ENCODE measurements at regions not wholly inside any gene's neighbourhood (a gene's known extent, or its start where the extent isn't known, plus 50 kb on each side); places are given as distances from the start of the nearest gene placed in this dataset.

DNA sequence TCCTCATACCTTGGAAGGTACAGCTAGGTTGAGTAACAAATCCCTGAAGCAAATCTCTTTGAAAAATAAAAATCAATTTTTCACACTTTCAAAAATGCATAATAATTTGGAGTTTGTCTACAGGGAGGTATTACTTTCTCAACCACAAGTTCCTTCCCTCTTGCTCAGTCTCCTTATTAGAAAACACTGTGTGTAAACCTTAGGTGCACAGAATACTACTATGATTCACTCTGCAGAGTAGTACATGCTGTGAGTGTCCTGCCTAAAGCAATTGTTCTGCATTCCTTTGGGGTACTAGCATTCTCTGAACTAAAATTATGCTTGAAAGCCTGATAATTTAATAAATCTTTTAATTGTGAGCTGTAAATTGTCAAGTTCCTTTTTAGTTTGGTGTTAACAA is 115.9 kb upstream of the EPHA3 start:
- Mint-ChIP-seq H3K36me3 (ENCODE audit: low read depth) (no peaks in the 10 kb centered on the region), H3K27me3 (ENCODE audit: low read depth) (no peaks in the 10 kb centered on the region), H3K4me1 (peaks cover 15% of the 10 kb centered on the region), H3K27ac (ENCODE audit: unreplicated experiment) (no peak overlapping the region), H3K9me3 (no peaks in the 10 kb centered on the region), H3K4me3 (no peak overlapping the region)
- DNase-seq (ENCODE audit: low read depth, low spot score): no peak
- TF ChIP-seq, protein P1, sequence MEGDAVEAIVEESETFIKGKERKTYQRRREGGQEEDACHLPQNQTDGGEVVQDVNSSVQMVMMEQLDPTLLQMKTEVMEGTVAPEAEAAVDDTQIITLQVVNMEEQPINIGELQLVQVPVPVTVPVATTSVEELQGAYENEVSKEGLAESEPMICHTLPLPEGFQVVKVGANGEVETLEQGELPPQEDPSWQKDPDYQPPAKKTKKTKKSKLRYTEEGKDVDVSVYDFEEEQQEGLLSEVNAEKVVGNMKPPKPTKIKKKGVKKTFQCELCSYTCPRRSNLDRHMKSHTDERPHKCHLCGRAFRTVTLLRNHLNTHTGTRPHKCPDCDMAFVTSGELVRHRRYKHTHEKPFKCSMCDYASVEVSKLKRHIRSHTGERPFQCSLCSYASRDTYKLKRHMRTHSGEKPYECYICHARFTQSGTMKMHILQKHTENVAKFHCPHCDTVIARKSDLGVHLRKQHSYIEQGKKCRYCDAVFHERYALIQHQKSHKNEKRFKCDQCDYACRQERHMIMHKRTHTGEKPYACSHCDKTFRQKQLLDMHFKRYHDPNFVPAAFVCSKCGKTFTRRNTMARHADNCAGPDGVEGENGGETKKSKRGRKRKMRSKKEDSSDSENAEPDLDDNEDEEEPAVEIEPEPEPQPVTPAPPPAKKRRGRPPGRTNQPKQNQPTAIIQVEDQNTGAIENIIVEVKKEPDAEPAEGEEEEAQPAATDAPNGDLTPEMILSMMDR (conservative IDR thresholded peaks at IDR 0.05): no peak

DNA sequence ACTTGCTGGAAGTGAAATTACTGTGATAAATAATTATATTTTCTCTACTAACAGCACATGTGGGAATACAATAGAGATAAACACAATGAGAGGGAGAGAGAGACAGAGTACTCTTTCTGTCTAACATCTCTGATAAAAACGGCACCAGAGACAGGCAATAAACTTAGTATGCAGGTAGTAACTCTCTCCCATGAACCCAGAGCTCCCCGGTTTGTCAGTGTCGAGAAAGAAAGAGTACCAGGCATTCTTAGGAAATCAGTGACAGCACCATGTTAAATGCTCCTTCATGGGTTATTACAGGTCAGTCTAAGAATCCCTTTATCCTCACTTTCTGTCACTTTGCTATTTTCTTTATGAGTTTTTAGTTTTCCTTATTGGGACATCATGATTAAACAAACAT is 110.7 kb upstream of the EPHA3 start:
- Mint-ChIP-seq H3K27ac (ENCODE audit: unreplicated experiment) (peak overlapping the region; percentile 21), H3K9me3 (peaks cover 4% of the 10 kb centered on the region), H3K4me1 (peaks cover 25% of the 10 kb centered on the region), H3K36me3 (ENCODE audit: low read depth) (peaks cover 3% of the 10 kb centered on the region), H3K27me3 (ENCODE audit: low read depth) (no peaks in the 10 kb centered on the region), H3K4me3 (no peak overlapping the region)
- no peak for DNase-seq (ENCODE audit: low read depth, low spot score)
- TF ChIP-seq, protein P1 (conservative IDR thresholded peaks at IDR 0.05): no peak

DNA sequence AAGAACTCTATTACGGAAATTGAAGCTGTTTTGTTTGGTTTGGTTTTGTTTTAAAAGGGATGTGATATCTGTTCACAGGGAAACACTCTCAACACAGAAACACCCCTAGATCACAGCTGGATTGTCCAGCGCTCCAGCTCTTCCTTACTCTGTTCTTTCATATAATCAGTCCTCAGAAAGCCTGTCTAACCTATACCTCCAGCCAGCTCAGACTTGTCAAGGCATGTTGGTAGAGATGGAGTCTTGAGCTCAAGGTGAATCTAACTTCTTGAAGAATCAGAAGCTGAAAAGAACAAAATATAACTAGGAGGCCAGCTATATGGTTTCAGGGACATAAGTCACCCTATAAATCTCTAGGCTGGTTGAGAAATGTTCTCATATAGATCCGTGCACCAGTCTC is 110.2 kb upstream of the EPHA3 start:
- H3K9me3 Mint-ChIP-seq: peaks cover 4% of the 10 kb centered on the region
- peak overlapping the region; percentile 82 for H3K27ac Mint-ChIP-seq (ENCODE audit: unreplicated experiment)
- peaks cover 3% of the 10 kb centered on the region for H3K36me3 Mint-ChIP-seq (ENCODE audit: low read depth)
- H3K4me3 Mint-ChIP-seq: no peak overlapping the region
- DNase-seq (ENCODE audit: low read depth, low spot score): no peak
- H3K4me1 Mint-ChIP-seq: peaks cover 25% of the 10 kb centered on the region
- TF ChIP-seq, protein P1 (conservative IDR thresholded peaks at IDR 0.05): no peak
- H3K27me3 Mint-ChIP-seq (ENCODE audit: low read depth): no peaks in the 10 kb centered on the region

DNA sequence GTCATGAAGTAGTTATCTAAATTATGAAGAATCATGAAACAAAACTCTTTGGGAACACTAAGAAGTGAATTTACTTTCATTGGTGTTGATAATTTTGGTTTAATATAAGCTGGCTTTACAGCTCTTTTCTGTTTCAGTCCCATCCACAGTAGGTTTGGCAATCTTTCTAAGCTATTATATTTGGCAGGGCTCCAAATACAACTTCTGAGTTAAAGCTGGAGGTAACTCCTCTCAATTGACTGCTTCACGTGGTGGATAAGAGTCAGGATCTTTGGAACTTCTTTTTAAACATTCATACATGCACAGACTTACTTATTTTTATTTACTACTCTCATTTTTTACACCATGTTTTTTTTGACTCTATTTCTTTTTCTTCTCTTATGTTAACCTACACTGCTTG is 106.5 kb upstream of the EPHA3 start:
- peaks cover 12% of the 10 kb centered on the region for H3K4me1 Mint-ChIP-seq
- H3K36me3 Mint-ChIP-seq (ENCODE audit: low read depth): peaks cover 3% of the 10 kb centered on the region
- DNase-seq (ENCODE audit: low read depth, low spot score): no peak
- H3K27ac Mint-ChIP-seq (ENCODE audit: unreplicated experiment): no peak overlapping the region
- H3K4me3 Mint-ChIP-seq: no peak overlapping the region
- TF ChIP-seq, protein P1 (conservative IDR thresholded peaks at IDR 0.05): no peak
- no peaks in the 10 kb centered on the region for H3K27me3 Mint-ChIP-seq (ENCODE audit: low read depth)
- H3K9me3 Mint-ChIP-seq: peaks cover 5% of the 10 kb centered on the region

DNA sequence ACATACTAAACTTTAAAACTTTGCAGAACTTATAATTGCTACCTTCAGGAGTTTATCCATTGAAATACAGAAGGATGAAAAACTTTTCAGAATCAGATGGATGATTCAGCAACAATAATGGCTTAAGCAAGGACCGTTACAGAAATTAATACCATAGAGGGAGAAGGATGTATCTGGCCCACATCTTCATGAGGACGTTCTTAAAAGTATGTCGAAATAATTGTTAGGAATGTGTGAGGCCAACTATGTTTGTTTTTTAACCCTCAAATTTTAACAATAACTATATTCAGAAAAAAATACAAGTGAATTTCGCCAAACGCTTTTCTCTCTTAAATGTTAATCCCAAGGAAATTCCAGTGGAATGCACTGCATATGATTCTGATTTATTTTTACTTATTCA is 105.2 kb upstream of the EPHA3 start:
- DNase-seq (ENCODE audit: low read depth, low spot score): no peak
- no peak overlapping the region for H3K4me3 Mint-ChIP-seq
- H3K27me3 Mint-ChIP-seq (ENCODE audit: low read depth): no peaks in the 10 kb centered on the region
- peaks cover 10% of the 10 kb centered on the region for H3K9me3 Mint-ChIP-seq
- no peak overlapping the region for H3K27ac Mint-ChIP-seq (ENCODE audit: unreplicated experiment)
- TF ChIP-seq, protein P1 (conservative IDR thresholded peaks at IDR 0.05): no peak
- H3K4me1 Mint-ChIP-seq: peaks cover 3% of the 10 kb centered on the region
- peaks cover 5% of the 10 kb centered on the region for H3K36me3 Mint-ChIP-seq (ENCODE audit: low read depth)

DNA sequence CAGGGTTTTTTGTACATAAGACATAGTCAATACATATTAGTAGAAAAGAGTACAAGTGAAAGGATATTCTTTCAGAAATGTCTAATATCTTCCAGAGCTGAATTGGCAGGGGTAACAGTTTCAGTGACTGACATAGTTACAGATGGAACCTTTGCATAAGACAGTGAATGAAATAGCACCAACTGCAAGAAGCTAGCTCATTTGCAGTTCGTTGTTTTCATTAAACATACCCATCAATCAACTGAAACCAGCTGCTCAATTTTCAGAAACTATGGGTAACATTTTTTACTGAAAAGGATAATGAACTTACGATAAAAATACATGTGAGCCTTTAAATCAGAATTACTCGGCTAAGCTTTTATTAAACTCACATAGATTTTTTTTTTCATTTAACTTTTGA is 93.9 kb upstream of the EPHA3 start:
- peaks cover under 1% of the 10 kb centered on the region for H3K9me3 Mint-ChIP-seq

More for the DNA sequence above, 93.9 kb upstream of the EPHA3 start:
- no peak overlapping the region for H3K27ac Mint-ChIP-seq (ENCODE audit: unreplicated experiment)
- no peak for DNase-seq (ENCODE audit: low read depth, low spot score)
- no peaks in the 10 kb centered on the region for H3K4me1 Mint-ChIP-seq
- TF ChIP-seq, protein P1 (conservative IDR thresholded peaks at IDR 0.05): no peak
- no peaks in the 10 kb centered on the region for H3K36me3 Mint-ChIP-seq (ENCODE audit: low read depth)
- no peaks in the 10 kb centered on the region for H3K27me3 Mint-ChIP-seq (ENCODE audit: low read depth)
- no peak overlapping the region for H3K4me3 Mint-ChIP-seq

Data from neural crest cell (in vitro differentiated cells).